Keratinocyte (primary cell): ENCODE measurements at regions not wholly inside any gene's neighbourhood (a gene's known extent, or its start where the extent isn't known, plus 50 kb on each side); places are given as distances from the start of the nearest gene placed in this dataset.

Experiments
- EZH2 ChIP-seq: IDR thresholded peaks from one replicate; pipeline ENCODE4 v1.6.1; 2012; ENCODE audit warnings: inconsistent platforms, mild to moderate bottlenecking, low read length, moderate library complexity
- TF ChIP-seq, protein P1 (sequence below), 3 experiments: IDR thresholded peaks in 1 of 3; conservative IDR thresholded peaks in 1 of 3; optimal IDR thresholded peaks in 1 of 3; 2 replicates in 2 of 3; 3 replicates in 1 of 3; pipeline versions ENCODE3 to v1.5.1; 2011; ENCODE audit warnings: low read length in 3 of 3, mild to moderate bottlenecking in 3 of 3, moderate library complexity in 2 of 3, control low read depth in 1 of 3, inconsistent platforms in 1 of 3; ENCODE audit not compliant: insufficient read depth in 2 of 3; ENCODE audit errors: extremely low read depth in 1 of 3

DNA sequence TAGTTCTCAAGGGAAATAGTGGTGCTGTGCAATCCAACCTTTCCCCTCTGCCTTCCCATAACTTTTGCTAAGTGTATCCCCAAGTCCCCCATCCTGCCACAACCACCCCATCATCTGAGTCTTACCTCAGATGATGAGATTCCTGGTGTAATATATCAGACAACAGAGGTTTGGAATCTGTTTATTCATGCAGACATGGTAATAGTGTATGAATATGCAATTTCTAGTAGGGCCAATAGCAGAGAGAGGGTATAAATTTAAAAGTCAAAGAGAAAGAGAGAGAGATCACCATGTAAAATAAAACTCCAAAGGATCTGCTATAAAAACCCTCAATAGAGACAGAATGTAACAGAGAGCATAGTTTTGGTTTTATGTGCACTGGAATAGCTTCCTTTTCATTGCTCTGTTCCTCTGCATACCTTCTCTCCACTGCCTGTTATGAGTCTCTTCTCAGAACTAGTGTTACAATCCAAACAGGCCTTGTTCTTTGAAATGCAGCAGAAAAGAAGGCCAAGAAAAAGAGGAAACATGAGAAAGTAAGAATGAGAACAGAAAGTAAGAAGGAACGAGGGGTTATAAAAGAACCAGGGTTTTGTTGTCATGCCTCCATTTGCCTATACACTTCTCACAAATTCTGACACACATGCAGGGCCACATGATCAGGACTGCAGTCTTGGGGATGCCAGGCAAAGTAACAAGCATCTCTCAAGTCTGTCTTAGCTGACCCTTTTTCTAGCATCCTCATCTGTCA, 278.0 kb downstream of the CETN3 start:
- TF ChIP-seq, protein P1, sequence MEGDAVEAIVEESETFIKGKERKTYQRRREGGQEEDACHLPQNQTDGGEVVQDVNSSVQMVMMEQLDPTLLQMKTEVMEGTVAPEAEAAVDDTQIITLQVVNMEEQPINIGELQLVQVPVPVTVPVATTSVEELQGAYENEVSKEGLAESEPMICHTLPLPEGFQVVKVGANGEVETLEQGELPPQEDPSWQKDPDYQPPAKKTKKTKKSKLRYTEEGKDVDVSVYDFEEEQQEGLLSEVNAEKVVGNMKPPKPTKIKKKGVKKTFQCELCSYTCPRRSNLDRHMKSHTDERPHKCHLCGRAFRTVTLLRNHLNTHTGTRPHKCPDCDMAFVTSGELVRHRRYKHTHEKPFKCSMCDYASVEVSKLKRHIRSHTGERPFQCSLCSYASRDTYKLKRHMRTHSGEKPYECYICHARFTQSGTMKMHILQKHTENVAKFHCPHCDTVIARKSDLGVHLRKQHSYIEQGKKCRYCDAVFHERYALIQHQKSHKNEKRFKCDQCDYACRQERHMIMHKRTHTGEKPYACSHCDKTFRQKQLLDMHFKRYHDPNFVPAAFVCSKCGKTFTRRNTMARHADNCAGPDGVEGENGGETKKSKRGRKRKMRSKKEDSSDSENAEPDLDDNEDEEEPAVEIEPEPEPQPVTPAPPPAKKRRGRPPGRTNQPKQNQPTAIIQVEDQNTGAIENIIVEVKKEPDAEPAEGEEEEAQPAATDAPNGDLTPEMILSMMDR (optimal IDR thresholded peaks at IDR 0.05 in 1 of 3, IDR thresholded peaks at IDR 0.05 in 1 of 3, conservative IDR thresholded peaks at IDR 0.05 in 1 of 3; ENCODE audit: extremely low read depth in 1 of 3, insufficient read depth in 2 of 3, low read length in 3 of 3) = no peak
- TF ChIP-seq EZH2 = no peak
